ENCODE measurements at regions not wholly inside any gene's neighbourhood (a gene's known extent, or its start where the extent isn't known, plus 50 kb on each side); places are given as distances from the start of the nearest gene placed in this dataset.

DNA sequence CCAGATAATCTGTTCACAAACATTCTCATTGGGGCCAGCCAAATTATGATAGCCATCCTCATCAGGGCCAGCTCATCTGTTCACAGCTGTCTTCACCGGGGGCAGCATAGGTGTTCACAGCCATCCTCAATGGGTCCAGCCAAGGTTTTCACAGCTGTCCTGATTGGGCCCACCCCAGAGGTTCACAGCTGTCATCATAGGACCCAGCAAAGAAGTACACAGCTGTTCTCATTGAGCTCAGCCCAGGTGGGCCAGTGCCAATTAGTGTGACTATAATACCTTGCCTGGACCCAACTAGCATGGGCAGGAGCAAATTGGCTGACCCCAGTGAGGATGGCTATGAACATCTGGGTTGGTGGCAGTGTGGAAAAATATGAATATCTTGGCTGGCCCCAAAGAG, 1166.0 kb downstream of the UQCRFS1 start:
- Mint-ChIP-seq H3K4me1 (no peaks in the 10 kb centered on the region), H3K27ac (no peak overlapping the region), H3K9me3 (peaks cover 0 to 18% (median 5%) of the 10 kb centered on the region in 7 donors), H3K36me3 (no peaks in the 10 kb centered on the region), H3K4me3 (no peak overlapping the region), H3K27me3 (no peaks in the 10 kb centered on the region)
- H3K9me3 ChIP-seq (ENCODE audit: control insufficient read depth in 2 of 2, low read length in 2 of 2), result peaks cover 0 to 2% of the 10 kb centered on the region in 2 experiments
- ATAC-seq (ENCODE audit: low read depth in 2 of 2) (no peak), DNase-seq (no peak)
- no peaks in the 10 kb centered on the region for H3K27me3 ChIP-seq (ENCODE audit: control insufficient read depth, insufficient read depth, low read length)
- no peaks in the 10 kb centered on the region for H3K4me1 ChIP-seq (ENCODE audit: control insufficient read depth, insufficient read depth, low read length, poor library complexity, severe bottlenecking)
- H3K27ac ChIP-seq (ENCODE audit: insufficient read depth, low read length, poor library complexity, severe bottlenecking), result no peak overlapping the region
- H3K4me3 ChIP-seq (ENCODE audit: low read depth, low read length), result no peak overlapping the region
- H3K36me3 ChIP-seq (ENCODE audit: control insufficient read depth, insufficient read depth, low read length), result no peaks in the 10 kb centered on the region

DNA sequence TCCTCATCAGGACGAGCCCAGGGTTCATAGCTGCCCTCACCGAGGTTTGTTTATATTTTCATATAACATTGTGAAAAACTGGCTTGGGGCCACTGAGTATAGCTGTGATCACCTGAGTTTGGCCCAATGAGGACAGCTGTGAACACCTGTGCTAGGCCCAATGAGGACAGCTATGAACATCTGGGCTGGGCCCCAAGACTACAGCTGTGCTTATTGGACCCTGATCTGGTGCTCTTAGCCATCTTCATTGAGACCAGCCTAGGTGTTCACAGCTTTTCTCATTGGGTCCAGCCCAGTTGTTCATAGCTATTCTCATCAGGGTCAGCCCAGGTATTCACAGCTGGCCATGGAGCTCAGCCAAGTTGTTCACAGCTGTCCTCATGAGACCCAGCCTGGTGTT, 1167.3 kb downstream of the UQCRFS1 start:
- Mint-ChIP-seq H3K4me3 (no peak overlapping the region), H3K36me3 (no peaks in the 10 kb centered on the region), H3K27me3 (no peaks in the 10 kb centered on the region), H3K9me3 (peaks cover 0 to 20% (median 4%) of the 10 kb centered on the region in 7 donors), H3K4me1 (no peaks in the 10 kb centered on the region), H3K27ac (no peak overlapping the region)
- H3K4me1 ChIP-seq (ENCODE audit: control insufficient read depth, insufficient read depth, low read length, poor library complexity, severe bottlenecking), result no peaks in the 10 kb centered on the region
- DNase-seq (no peak), ATAC-seq (ENCODE audit: low read depth in 2 of 2) (no peak)
- no peaks in the 10 kb centered on the region for H3K36me3 ChIP-seq (ENCODE audit: control insufficient read depth, insufficient read depth, low read length)
- H3K4me3 ChIP-seq (ENCODE audit: low read depth, low read length), result no peak overlapping the region
- no peak overlapping the region for H3K27ac ChIP-seq (ENCODE audit: insufficient read depth, low read length, poor library complexity, severe bottlenecking)
- no peaks in the 10 kb centered on the region for H3K27me3 ChIP-seq (ENCODE audit: control insufficient read depth, insufficient read depth, low read length)
- peaks cover 0 to 6% of the 10 kb centered on the region in 2 experiments for H3K9me3 ChIP-seq (ENCODE audit: control insufficient read depth in 2 of 2, low read length in 2 of 2)

DNA sequence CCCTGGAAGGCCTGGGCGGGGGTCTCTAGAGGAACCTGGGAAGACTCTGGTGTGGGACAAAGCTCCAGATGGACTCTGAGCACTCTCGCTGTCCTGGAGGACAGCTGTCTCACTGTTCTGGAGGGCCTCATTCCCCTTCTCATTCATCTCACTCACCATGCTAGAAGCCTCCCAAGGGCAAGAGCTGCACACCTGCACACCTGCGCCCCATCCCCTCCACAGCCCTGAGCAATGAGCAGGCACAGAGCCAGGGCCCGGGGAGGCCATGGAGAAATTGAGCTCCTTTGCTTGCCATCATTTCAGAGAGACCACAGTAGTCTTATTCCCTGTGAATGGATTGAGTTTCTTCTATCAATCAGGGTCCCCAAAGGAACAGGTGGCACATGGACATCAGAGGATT, 1168.5 kb downstream of the UQCRFS1 start:
- Histone ChIP-seq H3K4me3 (ENCODE audit: low read depth, low read length) (no peak overlapping the region), H3K27ac (ENCODE audit: insufficient read depth, low read length, poor library complexity, severe bottlenecking) (no peak overlapping the region), H3K4me1 (ENCODE audit: control insufficient read depth, insufficient read depth, low read length, poor library complexity, severe bottlenecking) (no peaks in the 10 kb centered on the region), H3K9me3 (ENCODE audit: control insufficient read depth in 2 of 2, low read length in 2 of 2) (peaks cover 0 to 6% of the 10 kb centered on the region in 2 experiments), H3K27me3 (ENCODE audit: control insufficient read depth, insufficient read depth, low read length) (no peaks in the 10 kb centered on the region), H3K36me3 (ENCODE audit: control insufficient read depth, insufficient read depth, low read length) (no peaks in the 10 kb centered on the region)
- ATAC-seq (ENCODE audit: low read depth in 2 of 2) (no peak), DNase-seq (no peak)
- no peaks in the 10 kb centered on the region for H3K36me3 Mint-ChIP-seq
- H3K4me3 Mint-ChIP-seq, result no peak overlapping the region
- no peaks in the 10 kb centered on the region for H3K4me1 Mint-ChIP-seq
- H3K27ac Mint-ChIP-seq, result no peak overlapping the region
- peaks cover 0 to 20% (median 4%) of the 10 kb centered on the region in 7 donors for H3K9me3 Mint-ChIP-seq
- H3K27me3 Mint-ChIP-seq, result no peaks in the 10 kb centered on the region

DNA sequence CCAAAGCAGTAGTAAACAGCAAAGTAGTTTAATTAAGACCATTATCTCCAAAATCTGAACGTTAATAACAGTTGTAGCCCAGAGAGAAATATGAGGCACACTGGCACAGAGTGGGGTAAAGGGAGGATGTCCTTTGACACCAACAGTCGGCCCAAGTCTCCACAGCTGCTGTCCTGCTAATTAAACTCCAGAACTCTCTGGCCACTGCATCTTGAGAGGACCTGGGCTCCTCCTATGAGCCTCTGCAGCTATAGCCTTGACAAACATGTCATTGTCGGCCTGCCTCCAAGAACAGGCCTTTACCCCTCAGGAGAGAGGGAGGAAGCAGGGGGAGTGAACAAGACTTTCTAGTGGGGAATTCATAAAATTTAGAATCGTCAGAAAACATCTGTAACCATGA, 1170.4 kb downstream of the UQCRFS1 start:
- H3K36me3 Mint-ChIP-seq, result no peaks in the 10 kb centered on the region
- Histone ChIP-seq H3K27me3 (ENCODE audit: control insufficient read depth, insufficient read depth, low read length) (no peaks in the 10 kb centered on the region), H3K4me1 (ENCODE audit: control insufficient read depth, insufficient read depth, low read length, poor library complexity, severe bottlenecking) (no peaks in the 10 kb centered on the region), H3K4me3 (ENCODE audit: low read depth, low read length) (no peak overlapping the region), H3K9me3 (ENCODE audit: control insufficient read depth in 2 of 2, low read length in 2 of 2) (peaks cover 0 to 6% of the 10 kb centered on the region in 2 experiments), H3K27ac (ENCODE audit: insufficient read depth, low read length, poor library complexity, severe bottlenecking) (no peak overlapping the region), H3K36me3 (ENCODE audit: control insufficient read depth, insufficient read depth, low read length) (no peaks in the 10 kb centered on the region)
- no peak for DNase-seq
- H3K27ac Mint-ChIP-seq, result no peak overlapping the region
- H3K27me3 Mint-ChIP-seq, result no peaks in the 10 kb centered on the region
- peaks cover 0 to 18% (median 6%) of the 10 kb centered on the region in 7 donors for H3K9me3 Mint-ChIP-seq
- H3K4me1 Mint-ChIP-seq, result no peaks in the 10 kb centered on the region
- H3K4me3 Mint-ChIP-seq, result no peak overlapping the region
- ATAC-seq (ENCODE audit: low read depth in 2 of 2), result no peak

DNA sequence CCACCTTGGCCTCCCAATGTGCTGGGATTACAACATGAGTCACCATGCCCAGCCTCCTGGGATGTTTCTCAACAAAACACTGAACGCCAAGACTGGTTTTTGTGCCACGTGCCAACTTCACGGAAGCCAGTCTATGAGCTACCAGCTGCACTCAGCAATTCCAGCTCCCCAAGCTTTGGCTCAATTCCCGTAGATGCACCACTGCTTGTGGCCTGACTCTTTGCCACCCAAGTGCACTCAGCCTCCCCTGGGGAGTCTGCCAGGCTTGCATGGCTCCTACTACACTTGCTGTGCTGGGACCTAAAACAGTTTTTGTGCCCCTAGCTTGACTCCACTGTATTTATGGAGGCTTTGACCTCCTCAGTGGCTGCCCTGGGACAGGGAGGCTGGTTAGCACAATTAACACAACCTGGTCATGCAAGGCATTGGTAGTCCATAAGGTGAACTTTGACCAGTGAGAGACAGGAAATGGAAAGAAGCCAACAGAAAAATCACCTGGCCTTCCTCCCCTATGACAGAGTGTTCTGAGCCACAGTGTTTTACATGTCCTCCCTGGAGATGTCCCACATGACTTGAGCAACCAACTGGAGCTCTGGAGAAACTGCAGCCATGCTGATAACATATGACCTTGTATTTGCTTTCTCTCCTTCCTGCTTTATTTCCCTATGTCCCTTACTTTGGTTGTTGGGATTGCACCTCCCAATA, 1173.1 kb downstream of the UQCRFS1 start:
- no peak overlapping the region for H3K27ac Mint-ChIP-seq
- no peaks in the 10 kb centered on the region for H3K27me3 Mint-ChIP-seq
- H3K9me3 Mint-ChIP-seq, result peaks cover 0 to 19% (median 4%) of the 10 kb centered on the region in 7 donors
- DNase-seq (no peak), ATAC-seq (ENCODE audit: low read depth in 2 of 2) (no peak)
- no peaks in the 10 kb centered on the region for H3K36me3 ChIP-seq (ENCODE audit: control insufficient read depth, insufficient read depth, low read length)
- peaks cover 0 to 4% of the 10 kb centered on the region in 2 experiments for H3K9me3 ChIP-seq (ENCODE audit: control insufficient read depth in 2 of 2, low read length in 2 of 2)
- H3K4me1 ChIP-seq (ENCODE audit: control insufficient read depth, insufficient read depth, low read length, poor library complexity, severe bottlenecking), result no peaks in the 10 kb centered on the region
- H3K4me3 Mint-ChIP-seq, result no peak overlapping the region
- no peaks in the 10 kb centered on the region for H3K4me1 Mint-ChIP-seq
- no peaks in the 10 kb centered on the region for H3K27me3 ChIP-seq (ENCODE audit: control insufficient read depth, insufficient read depth, low read length)
- H3K36me3 Mint-ChIP-seq, result no peaks in the 10 kb centered on the region
- H3K27ac ChIP-seq (ENCODE audit: insufficient read depth, low read length, poor library complexity, severe bottlenecking), result no peak overlapping the region
- no peak overlapping the region for H3K4me3 ChIP-seq (ENCODE audit: low read depth, low read length)

DNA sequence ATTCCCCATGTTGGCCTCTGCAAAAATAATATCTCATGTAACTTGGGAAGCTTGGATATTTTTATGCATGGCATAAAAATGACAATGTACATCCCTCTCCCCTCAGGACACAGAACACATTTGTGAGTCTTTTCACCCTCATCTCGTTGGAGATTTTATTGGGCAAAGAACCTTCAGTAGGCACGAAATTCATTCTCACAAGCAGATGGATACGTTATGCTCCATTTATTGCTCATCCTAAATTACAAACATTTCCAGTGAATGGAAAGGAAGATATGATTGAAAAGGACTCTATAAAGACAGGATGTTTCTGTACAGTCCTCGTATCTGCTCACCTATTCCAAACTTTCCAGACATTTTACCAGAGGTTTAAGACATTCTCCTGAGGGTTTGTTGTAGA, 1175.8 kb downstream of the UQCRFS1 start:
- peaks cover 0 to 4% of the 10 kb centered on the region in 2 experiments for H3K9me3 ChIP-seq (ENCODE audit: control insufficient read depth in 2 of 2, low read length in 2 of 2)
- no peak for ATAC-seq (ENCODE audit: low read depth in 2 of 2)
- H3K4me1 ChIP-seq (ENCODE audit: control insufficient read depth, insufficient read depth, low read length, poor library complexity, severe bottlenecking), result no peaks in the 10 kb centered on the region
- Mint-ChIP-seq H3K9me3 (peaks cover 0 to 12% (median 4%) of the 10 kb centered on the region in 7 donors), H3K4me1 (no peaks in the 10 kb centered on the region), H3K27me3 (no peaks in the 10 kb centered on the region), H3K4me3 (no peak overlapping the region), H3K36me3 (no peaks in the 10 kb centered on the region), H3K27ac (no peak overlapping the region)
- H3K36me3 ChIP-seq (ENCODE audit: control insufficient read depth, insufficient read depth, low read length), result no peaks in the 10 kb centered on the region
- no peak for DNase-seq
- no peak overlapping the region for H3K4me3 ChIP-seq (ENCODE audit: low read depth, low read length)
- H3K27me3 ChIP-seq (ENCODE audit: control insufficient read depth, insufficient read depth, low read length), result no peaks in the 10 kb centered on the region
- H3K27ac ChIP-seq (ENCODE audit: insufficient read depth, low read length, poor library complexity, severe bottlenecking), result no peak overlapping the region

DNA sequence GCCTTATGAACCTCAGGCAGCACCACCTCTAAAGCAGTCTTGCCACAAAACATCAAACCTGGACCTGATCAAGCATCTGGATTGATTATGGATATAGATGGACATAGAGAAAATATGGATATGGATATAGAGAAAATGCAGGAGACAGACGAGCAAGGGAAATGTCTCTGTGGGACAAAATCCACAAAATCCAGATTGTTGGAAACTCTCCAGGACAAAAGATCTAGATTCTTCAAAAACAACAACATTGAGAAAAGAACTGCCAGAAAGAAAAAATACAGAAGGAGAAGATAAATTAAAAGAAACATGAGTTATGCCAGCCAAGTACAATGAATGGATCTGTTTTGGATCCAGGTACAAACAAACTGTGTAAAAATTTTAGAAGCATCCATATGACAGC, 1176.5 kb downstream of the UQCRFS1 start:
- no peak overlapping the region for H3K4me3 Mint-ChIP-seq
- Histone ChIP-seq H3K36me3 (ENCODE audit: control insufficient read depth, insufficient read depth, low read length) (no peaks in the 10 kb centered on the region), H3K4me1 (ENCODE audit: control insufficient read depth, insufficient read depth, low read length, poor library complexity, severe bottlenecking) (no peaks in the 10 kb centered on the region), H3K4me3 (ENCODE audit: low read depth, low read length) (no peak overlapping the region), H3K27me3 (ENCODE audit: control insufficient read depth, insufficient read depth, low read length) (no peaks in the 10 kb centered on the region), H3K27ac (ENCODE audit: insufficient read depth, low read length, poor library complexity, severe bottlenecking) (no peak overlapping the region), H3K9me3 (ENCODE audit: control insufficient read depth in 2 of 2, low read length in 2 of 2) (peaks cover 0 to 3% of the 10 kb centered on the region in 2 experiments)
- no peak overlapping the region for H3K27ac Mint-ChIP-seq
- no peaks in the 10 kb centered on the region for H3K4me1 Mint-ChIP-seq
- no peaks in the 10 kb centered on the region for H3K36me3 Mint-ChIP-seq
- ATAC-seq (ENCODE audit: low read depth in 2 of 2) (no peak), DNase-seq (no peak)
- H3K27me3 Mint-ChIP-seq, result no peaks in the 10 kb centered on the region
- peaks cover 0 to 15% (median 6%) of the 10 kb centered on the region in 7 donors for H3K9me3 Mint-ChIP-seq

DNA sequence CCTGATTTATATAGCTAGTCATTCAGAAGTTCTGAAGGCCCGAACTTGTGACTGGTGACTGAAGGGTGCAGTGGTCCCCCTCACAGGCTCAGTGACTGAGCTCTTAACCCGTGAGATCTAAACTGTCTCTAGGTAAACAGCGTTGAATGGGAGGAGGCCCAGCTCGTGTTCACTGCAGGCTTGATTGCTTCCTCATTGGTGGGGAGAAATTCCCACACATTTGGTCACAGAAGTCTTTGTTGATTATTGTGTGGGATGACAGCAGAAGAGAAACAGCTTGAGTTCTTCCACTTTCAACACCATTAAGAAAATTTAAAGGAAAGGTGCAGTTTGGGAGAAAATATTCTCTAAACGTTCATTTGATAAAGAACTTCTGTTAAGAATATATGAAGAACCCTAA, 1178.0 kb downstream of the UQCRFS1 start:
- Mint-ChIP-seq H3K4me3 (no peak overlapping the region), H3K36me3 (no peaks in the 10 kb centered on the region), H3K9me3 (peaks cover 0 to 13% (median 4%) of the 10 kb centered on the region in 7 donors), H3K27ac (no peak overlapping the region), H3K27me3 (no peaks in the 10 kb centered on the region), H3K4me1 (no peaks in the 10 kb centered on the region)
- no peaks in the 10 kb centered on the region for H3K27me3 ChIP-seq (ENCODE audit: control insufficient read depth, insufficient read depth, low read length)
- H3K4me3 ChIP-seq (ENCODE audit: low read depth, low read length), result no peak overlapping the region
- no peaks in the 10 kb centered on the region for H3K36me3 ChIP-seq (ENCODE audit: control insufficient read depth, insufficient read depth, low read length)
- DNase-seq (no peak), ATAC-seq (ENCODE audit: low read depth in 2 of 2) (no peak)
- H3K27ac ChIP-seq (ENCODE audit: insufficient read depth, low read length, poor library complexity, severe bottlenecking), result no peak overlapping the region
- H3K4me1 ChIP-seq (ENCODE audit: control insufficient read depth, insufficient read depth, low read length, poor library complexity, severe bottlenecking), result no peaks in the 10 kb centered on the region
- H3K9me3 ChIP-seq (ENCODE audit: control insufficient read depth in 2 of 2, low read length in 2 of 2), result no peaks in the 10 kb centered on the region

Data from CD4-positive, CD25-positive, alpha-beta regulatory T cell (primary cell).